ENCODE measurements at regions not wholly inside any gene's neighbourhood (a gene's known extent, or its start where the extent isn't known, plus 50 kb on each side); places are given as distances from the start of the nearest gene placed in this dataset.

GRCh38 chr6:67300430-67301040 is 1334.5 kb upstream of the ADGRB3 start:
- DNase-seq, result no peak

GRCh38 chr6:67292169-67292568 is 1342.9 kb upstream of the ADGRB3 start:
- DNase-seq, result no peak

- DNase-seq, result no peak
Observed at GRCh38 chr6:67287566-67287965, 1347.5 kb upstream of the ADGRB3 start.

GRCh38 chr6:67285770-67286495 is 1349.1 kb upstream of the ADGRB3 start:
- DNase-seq, result no peak

GRCh38 chr6:67277312-67277711 is 1357.8 kb upstream of the ADGRB3 start:
- DNase-seq, result no peak

- DNase-seq, result no peak
Observed at GRCh38 chr6:67265996-67266921, 1368.8 kb upstream of the ADGRB3 start.

- no peak for DNase-seq
Observed at GRCh38 chr6:67252663-67253062, 1382.4 kb upstream of the ADGRB3 start.

GRCh38 chr6:67248077-67248476 is 1387.0 kb upstream of the ADGRB3 start:
- DNase-seq, result no peak

- DNase-seq, result no peak
Observed at GRCh38 chr6:67244037-67244436, 1391.0 kb upstream of the ADGRB3 start.

GRCh38 chr6:67237277-67237676 is 1397.8 kb upstream of the ADGRB3 start:
- DNase-seq, result no peak

- no peak for DNase-seq
Observed at GRCh38 chr6:67231092-67231491, 1404.0 kb upstream of the ADGRB3 start.

GRCh38 chr6:67224989-67225388 is 1410.1 kb upstream of the ADGRB3 start:
- no peak for DNase-seq

- no peak for DNase-seq
Observed at GRCh38 chr6:67221226-67221625, 1413.9 kb upstream of the ADGRB3 start.

GRCh38 chr6:67219346-67219745 is 1415.7 kb upstream of the ADGRB3 start:
- no peak for DNase-seq

GRCh38 chr6:67212584-67212983 is 1422.5 kb upstream of the ADGRB3 start:
- DNase-seq, result no peak

- DNase-seq, result no peak
Observed at GRCh38 chr6:67210450-67210849, 1424.6 kb upstream of the ADGRB3 start.

GRCh38 chr6:67201563-67201962 is 1433.5 kb upstream of the ADGRB3 start:
- no peak for DNase-seq

- no peak for DNase-seq
Observed at GRCh38 chr6:67200626-67201403, 1434.3 kb upstream of the ADGRB3 start.

GRCh38 chr6:67199425-67199824 is 1435.7 kb upstream of the ADGRB3 start:
- DNase-seq, result no peak

GRCh38 chr6:67190733-67191132 is 1444.3 kb upstream of the ADGRB3 start:
- DNase-seq, result no peak

- DNase-seq, result no peak
Observed at GRCh38 chr6:67184405-67184804, 1450.7 kb upstream of the ADGRB3 start.

GRCh38 chr6:67175101-67175500 is 1460.0 kb upstream of the ADGRB3 start:
- DNase-seq, result no peak

GRCh38 chr6:67165606-67166005 is 1458.6 kb upstream of the EYS start:
- no peak for DNase-seq

All from CD4-positive, alpha-beta T cell treated with Interleukin-6 for 4 hours (primary cell).